ENCODE measurements at regions not wholly inside any gene's neighbourhood (a gene's known extent, or its start where the extent isn't known, plus 50 kb on each side); places are given as distances from the start of the nearest gene placed in this dataset.
"Not testable (repeated sequence)": the region's sequence is repeated elsewhere in the genome, so short reads cannot be mapped to it uniquely, and the experiment has no call there.

DNA sequence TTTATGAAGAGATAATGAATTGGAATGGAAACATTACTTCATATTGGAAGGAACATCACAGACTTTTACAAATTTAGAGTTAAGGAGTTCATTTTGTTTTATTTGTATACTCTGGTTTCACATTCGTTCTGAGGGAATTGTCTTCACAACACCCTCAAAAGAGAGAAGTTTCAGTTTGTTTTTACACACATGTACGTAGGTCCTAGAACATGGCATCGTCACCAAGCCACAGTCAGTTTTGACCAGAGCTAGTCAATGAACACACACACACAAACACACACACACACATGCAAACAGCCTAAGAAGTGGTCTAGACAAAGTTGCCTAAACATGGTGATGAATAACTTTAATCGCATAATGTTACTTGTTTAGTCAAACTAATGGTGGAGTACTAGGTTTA lies 427.9 kb upstream of the BCHE start:
- no peak for TF ChIP-seq CTCF (IDR thresholded peaks at IDR 0.05; ENCODE audit: insufficient read depth, low read depth, low read length)
- DNase-seq (ENCODE audit: low read depth) = no peak
- no peak overlapping the region for H3K4me3 ChIP-seq (ENCODE audit: low read depth, low read length)

DNA sequence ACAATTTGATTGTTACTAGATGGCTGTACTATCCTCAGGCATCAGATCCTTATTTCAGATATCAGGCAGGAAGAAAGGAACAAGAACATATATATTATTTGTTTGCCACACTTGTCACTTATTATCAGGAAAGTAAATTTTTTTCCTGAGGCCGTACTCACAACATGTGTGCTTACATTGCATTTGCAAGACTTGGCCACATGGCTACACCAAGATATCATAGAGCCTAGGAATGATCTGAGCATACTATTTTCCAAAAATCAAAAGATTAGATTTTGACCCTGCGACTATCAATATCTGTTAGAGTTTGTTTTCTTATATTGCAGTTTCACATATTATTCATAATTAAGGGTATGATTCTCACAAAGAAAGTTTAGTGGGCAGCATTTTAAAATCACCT lies 426.2 kb upstream of the BCHE start:
- no peak for TF ChIP-seq CTCF (IDR thresholded peaks at IDR 0.05; ENCODE audit: insufficient read depth, low read depth, low read length)
- no peak for DNase-seq (ENCODE audit: low read depth)
- no peak overlapping the region for H3K4me3 ChIP-seq (ENCODE audit: low read depth, low read length)

GRCh38 chr3:166258293-166258850 lies 421.1 kb upstream of the BCHE start:
- not testable (repeated sequence) for DNase-seq (ENCODE audit: low read depth); H3K4me3 ChIP-seq (ENCODE audit: low read depth, low read length)

DNA sequence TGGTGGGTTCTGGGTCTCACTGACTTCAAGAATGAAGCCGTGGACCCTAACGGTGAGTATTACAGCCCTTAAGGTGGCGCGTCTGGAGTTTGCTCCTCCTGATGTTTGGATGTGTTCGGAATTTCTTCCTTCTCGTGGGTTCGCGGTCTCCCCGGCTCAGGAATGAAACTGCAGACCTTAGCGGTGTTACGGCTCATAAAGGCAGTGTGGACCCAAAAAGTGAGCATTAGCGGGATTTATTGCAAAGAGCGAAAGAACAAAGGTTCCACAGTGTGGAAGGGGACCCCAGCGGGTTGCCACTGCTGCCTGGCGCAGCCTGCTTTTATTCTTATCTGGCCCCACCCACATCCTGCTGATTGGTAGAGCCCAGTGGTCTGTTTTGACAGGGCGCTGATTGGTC lies 420.5 kb upstream of the BCHE start:
- no peak for DNase-seq (ENCODE audit: low read depth)
- TF ChIP-seq CTCF (IDR thresholded peaks at IDR 0.05; ENCODE audit: insufficient read depth, low read depth, low read length) = no peak
- no peak overlapping the region for H3K4me3 ChIP-seq (ENCODE audit: low read depth, low read length)

DNA sequence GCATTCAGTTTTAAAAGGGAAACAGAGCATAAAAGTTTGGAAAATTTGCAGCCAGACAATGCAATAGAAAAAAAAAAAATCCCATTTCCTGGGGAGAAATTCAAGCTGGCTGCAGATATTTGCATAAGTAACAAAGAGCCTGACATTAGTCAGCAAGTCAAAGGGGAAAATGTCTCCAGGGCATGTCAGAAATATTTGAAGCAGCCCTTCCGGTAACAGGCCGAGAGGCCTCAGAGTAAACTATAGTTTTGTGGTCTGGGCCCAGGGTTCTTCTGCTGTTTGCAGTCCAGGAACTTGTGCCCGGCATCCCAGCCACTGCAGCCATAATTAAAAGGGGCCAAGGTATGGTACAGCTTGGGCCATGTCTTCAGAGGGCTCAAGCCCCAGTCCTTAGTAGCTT lies 411.6 kb upstream of the BCHE start:
- TF ChIP-seq CTCF (IDR thresholded peaks at IDR 0.05; ENCODE audit: insufficient read depth, low read depth, low read length) = no peak
- H3K4me3 ChIP-seq (ENCODE audit: low read depth, low read length) = no peak overlapping the region
- no peak for DNase-seq (ENCODE audit: low read depth)

DNA sequence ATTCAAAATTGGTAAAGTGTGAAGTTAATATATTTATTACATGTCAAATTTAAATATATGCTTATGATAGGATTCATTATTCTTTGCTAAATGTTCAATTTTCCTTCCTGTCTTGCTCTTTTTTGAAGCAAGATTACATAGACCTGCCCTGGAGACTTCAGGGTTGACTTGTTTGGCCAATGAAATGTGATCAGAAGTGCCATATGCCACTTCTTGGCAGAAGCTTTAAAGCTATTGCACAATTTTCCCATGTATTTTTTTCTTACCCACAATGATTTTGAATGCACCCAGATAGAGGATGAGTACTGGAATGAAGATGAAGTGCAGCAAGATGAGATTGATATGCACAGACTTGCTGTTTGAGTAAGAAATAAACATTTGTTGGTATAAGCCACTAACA lies 406.3 kb upstream of the BCHE start:
- no peak for TF ChIP-seq CTCF (IDR thresholded peaks at IDR 0.05; ENCODE audit: insufficient read depth, low read depth, low read length)
- no peak overlapping the region for H3K4me3 ChIP-seq (ENCODE audit: low read depth, low read length)
- no peak for DNase-seq (ENCODE audit: low read depth)

DNA sequence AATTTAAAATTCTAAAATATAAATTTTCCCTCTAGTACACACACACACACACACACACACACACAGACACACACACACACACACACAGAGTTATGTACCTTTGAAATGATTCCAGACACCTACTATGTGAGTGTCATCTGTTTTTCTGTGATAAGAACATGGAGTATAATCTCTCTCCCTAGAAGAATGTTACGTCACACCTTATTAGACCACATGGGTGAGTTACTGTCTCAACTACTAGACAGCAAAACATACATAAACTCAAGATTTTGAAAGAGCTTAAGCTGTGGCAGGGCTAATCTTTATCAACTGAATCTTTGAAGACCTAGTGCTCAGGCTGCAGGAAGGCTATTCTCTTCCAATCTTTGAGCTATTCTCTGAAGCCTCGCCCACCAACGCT lies 385.9 kb upstream of the BCHE start:
- no peak overlapping the region for H3K4me3 ChIP-seq (ENCODE audit: low read depth, low read length)
- no peak for TF ChIP-seq CTCF (IDR thresholded peaks at IDR 0.05; ENCODE audit: insufficient read depth, low read depth, low read length)
- no peak for DNase-seq (ENCODE audit: low read depth)

Measured in fibroblast of villous mesenchyme (primary cell).